HEK293 (cell line): ENCODE measurements at regions not wholly inside any gene's neighbourhood (a gene's known extent, or its start where the extent isn't known, plus 50 kb on each side); places are given as distances from the start of the nearest gene placed in this dataset.

Experiments used
- CTCF ChIA-PET: fragments of 350-600 bp; formaldehyde crosslinking; extraction: SDS; loops from one replicate; lab custom pipeline; 2021; ENCODE audit warnings: antibody characterized with exemption; lab: Yijun Ruan, JAX
- POLR2A ChIA-PET: fragments of 300-600 bp; formaldehyde crosslinking; extraction: SDS; loops from one replicate; lab custom pipeline; 2020; ENCODE audit warnings: antibody characterized with exemption, inconsistent platforms; lab: Yijun Ruan, JAX
- H3K27ac ChIP-seq: fragments of 200-500 bp; sonication (Bioruptor generic); 2 replicates; pipeline ENCODE4 v1.5.1; 2014; ENCODE audit warnings: low read depth, low read length, control low read depth, inconsistent platforms; ENCODE audit errors: extremely low read depth
- H3K36me3 ChIP-seq, 2 experiments: fragments of 200-500 bp in 1 of 2; sonication (Bioruptor generic) in 1 of 2; 1 replicate in 1 of 2; 2 replicates in 1 of 2; pipeline ENCODE4 v1.5.1; 2014 to 2017; ENCODE audit warnings: inconsistent platforms in 2 of 2, low read length in 2 of 2; ENCODE audit not compliant: control insufficient read depth in 2 of 2, insufficient read depth in 1 of 2
- H3K4me1 ChIP-seq: fragments of 200-500 bp; sonication (Bioruptor generic); 2 replicates; pipeline ENCODE4 v1.5.1; 2014; ENCODE audit warnings: mild to moderate bottlenecking, low read length, inconsistent platforms; ENCODE audit not compliant: control insufficient read depth, insufficient read depth
- H3K4me3 ChIP-seq: 2 replicates; pipeline ENCODE4 v1.5.1; 2011; ENCODE audit warnings: low read depth, mild to moderate bottlenecking, control low read depth, low read length, moderate library complexity
- H3K9me3 ChIP-seq: fragments of 200-500 bp; sonication (Bioruptor generic); 2 replicates; pipeline ENCODE4 v1.5.1; 2014; ENCODE audit warnings: low read depth, low read length, inconsistent platforms; ENCODE audit not compliant: control insufficient read depth, insufficient read depth
- OSR2 ChIP-seq: fragments of 450-650 bp; formaldehyde crosslinking; IDR thresholded peaks from 2 replicates; pipeline ENCODE4 v1.5.1; 2016; ENCODE audit warnings: missing biosample characterization, missing genetic modification characterization
- SCRT1 ChIP-seq: fragments of 450-650 bp; formaldehyde crosslinking; IDR thresholded peaks from 2 replicates; pipeline ENCODE4 v1.5.1; 2016; ENCODE audit warnings: missing biosample characterization, missing genetic modification characterization, borderline replicate concordance
- ZIC2 ChIP-seq: fragments of 450-650 bp; formaldehyde crosslinking; IDR thresholded peaks from 2 replicates; pipeline ENCODE4 v1.5.1; 2016; ENCODE audit warnings: missing biosample characterization, missing genetic modification characterization
- ZNF223 ChIP-seq: fragments of 450-650 bp; formaldehyde crosslinking; IDR thresholded peaks from 2 replicates; pipeline ENCODE4 v1.5.1; 2016; ENCODE audit warnings: missing biosample characterization, missing genetic modification characterization
- ZNF302 ChIP-seq: fragments of 450-650 bp; formaldehyde crosslinking; IDR thresholded peaks from 2 replicates; pipeline ENCODE4 v1.5.1; 2016; ENCODE audit warnings: missing biosample characterization, missing genetic modification characterization, low read depth
- ZNF324 ChIP-seq: fragments of 450-650 bp; formaldehyde crosslinking; IDR thresholded peaks from 2 replicates; pipeline ENCODE4 v1.5.1; 2016; ENCODE audit warnings: missing biosample characterization, missing genetic modification characterization
- ZNF501 ChIP-seq: fragments of 450-650 bp; formaldehyde crosslinking; IDR thresholded peaks from 2 replicates; pipeline ENCODE4 v1.5.1; 2016; ENCODE audit warnings: missing biosample characterization, missing genetic modification characterization
- ZNF529 ChIP-seq: fragments of 450-650 bp; formaldehyde crosslinking; IDR thresholded peaks from 2 replicates; pipeline ENCODE4 v1.5.1; 2017; ENCODE audit warnings: missing genetic modification characterization, missing biosample characterization; ENCODE audit not compliant: insufficient replicate concordance
- TF ChIP-seq, protein P1 (sequence below): fragments of 450-650 bp; formaldehyde crosslinking; IDR thresholded peaks from 2 replicates; pipeline ENCODE4 v1.5.1; 2016; ENCODE audit warnings: missing biosample characterization, missing genetic modification characterization
- TF ChIP-seq, protein P2 (sequence below): fragments of 450-650 bp; formaldehyde crosslinking; IDR thresholded peaks from 2 replicates; pipeline ENCODE4 v1.5.1; 2016; ENCODE audit warnings: missing biosample characterization, missing genetic modification characterization
- TF ChIP-seq, protein P3 (sequence below): fragments of 450-650 bp; formaldehyde crosslinking; optimal IDR thresholded peaks from 2 replicates; pipeline ENCODE3; 2016; ENCODE audit warnings: missing biosample characterization, mild to moderate bottlenecking, missing genetic modification characterization
- TF ChIP-seq, protein P4 (sequence below): fragments of 450-650 bp; formaldehyde crosslinking; IDR thresholded peaks from 2 replicates; pipeline ENCODE4 v1.5.1; 2017; ENCODE audit warnings: missing biosample characterization, missing genetic modification characterization

DNA sequence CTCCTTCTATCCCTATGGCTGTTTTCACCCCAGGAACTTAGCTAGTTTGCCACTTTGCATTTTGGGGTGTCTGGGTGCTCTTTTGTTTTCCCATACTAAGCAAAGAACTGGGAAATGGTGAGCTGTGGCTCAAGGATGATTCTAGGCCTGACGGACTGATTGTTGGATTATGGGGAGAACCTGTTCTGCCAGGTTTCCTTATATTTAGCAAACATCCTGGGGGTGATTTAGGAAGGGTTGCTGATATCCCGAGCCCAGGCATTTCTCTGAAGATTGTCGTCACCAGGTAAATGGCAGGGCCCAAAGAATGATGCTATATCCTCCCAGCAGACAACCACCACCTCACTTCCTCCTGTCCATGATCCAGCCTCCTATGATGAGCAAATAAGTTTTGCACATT is 72.1 kb upstream of the GRB10 start:
- no peak for TF ChIP-seq OSR2 (tag by site-specific recombination)
- TF ChIP-seq, protein P1, sequence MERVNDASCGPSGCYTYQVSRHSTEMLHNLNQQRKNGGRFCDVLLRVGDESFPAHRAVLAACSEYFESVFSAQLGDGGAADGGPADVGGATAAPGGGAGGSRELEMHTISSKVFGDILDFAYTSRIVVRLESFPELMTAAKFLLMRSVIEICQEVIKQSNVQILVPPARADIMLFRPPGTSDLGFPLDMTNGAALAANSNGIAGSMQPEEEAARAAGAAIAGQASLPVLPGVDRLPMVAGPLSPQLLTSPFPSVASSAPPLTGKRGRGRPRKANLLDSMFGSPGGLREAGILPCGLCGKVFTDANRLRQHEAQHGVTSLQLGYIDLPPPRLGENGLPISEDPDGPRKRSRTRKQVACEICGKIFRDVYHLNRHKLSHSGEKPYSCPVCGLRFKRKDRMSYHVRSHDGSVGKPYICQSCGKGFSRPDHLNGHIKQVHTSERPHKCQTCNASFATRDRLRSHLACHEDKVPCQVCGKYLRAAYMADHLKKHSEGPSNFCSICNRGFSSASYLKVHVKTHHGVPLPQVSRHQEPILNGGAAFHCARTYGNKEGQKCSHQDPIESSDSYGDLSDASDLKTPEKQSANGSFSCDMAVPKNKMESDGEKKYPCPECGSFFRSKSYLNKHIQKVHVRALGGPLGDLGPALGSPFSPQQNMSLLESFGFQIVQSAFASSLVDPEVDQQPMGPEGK (tag by site-specific recombination) = no peak
- TF ChIP-seq ZNF501 (tag by site-specific recombination) = no peak
- no peak for TF ChIP-seq ZNF223 (tag by site-specific recombination)
- TF ChIP-seq, protein P2, sequence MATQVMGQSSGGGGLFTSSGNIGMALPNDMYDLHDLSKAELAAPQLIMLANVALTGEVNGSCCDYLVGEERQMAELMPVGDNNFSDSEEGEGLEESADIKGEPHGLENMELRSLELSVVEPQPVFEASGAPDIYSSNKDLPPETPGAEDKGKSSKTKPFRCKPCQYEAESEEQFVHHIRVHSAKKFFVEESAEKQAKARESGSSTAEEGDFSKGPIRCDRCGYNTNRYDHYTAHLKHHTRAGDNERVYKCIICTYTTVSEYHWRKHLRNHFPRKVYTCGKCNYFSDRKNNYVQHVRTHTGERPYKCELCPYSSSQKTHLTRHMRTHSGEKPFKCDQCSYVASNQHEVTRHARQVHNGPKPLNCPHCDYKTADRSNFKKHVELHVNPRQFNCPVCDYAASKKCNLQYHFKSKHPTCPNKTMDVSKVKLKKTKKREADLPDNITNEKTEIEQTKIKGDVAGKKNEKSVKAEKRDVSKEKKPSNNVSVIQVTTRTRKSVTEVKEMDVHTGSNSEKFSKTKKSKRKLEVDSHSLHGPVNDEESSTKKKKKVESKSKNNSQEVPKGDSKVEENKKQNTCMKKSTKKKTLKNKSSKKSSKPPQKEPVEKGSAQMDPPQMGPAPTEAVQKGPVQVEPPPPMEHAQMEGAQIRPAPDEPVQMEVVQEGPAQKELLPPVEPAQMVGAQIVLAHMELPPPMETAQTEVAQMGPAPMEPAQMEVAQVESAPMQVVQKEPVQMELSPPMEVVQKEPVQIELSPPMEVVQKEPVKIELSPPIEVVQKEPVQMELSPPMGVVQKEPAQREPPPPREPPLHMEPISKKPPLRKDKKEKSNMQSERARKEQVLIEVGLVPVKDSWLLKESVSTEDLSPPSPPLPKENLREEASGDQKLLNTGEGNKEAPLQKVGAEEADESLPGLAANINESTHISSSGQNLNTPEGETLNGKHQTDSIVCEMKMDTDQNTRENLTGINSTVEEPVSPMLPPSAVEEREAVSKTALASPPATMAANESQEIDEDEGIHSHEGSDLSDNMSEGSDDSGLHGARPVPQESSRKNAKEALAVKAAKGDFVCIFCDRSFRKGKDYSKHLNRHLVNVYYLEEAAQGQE = no peak
- no peak for TF ChIP-seq ZNF529 (tag by site-specific recombination)
- no peak for TF ChIP-seq SCRT1 (tag by site-specific recombination)
- TF ChIP-seq ZNF324 (tag by site-specific recombination) = no peak
- no peaks in the 10 kb centered on the region for H3K9me3 ChIP-seq
- POLR2A ChIA-PET = no interaction called here
- H3K4me3 ChIP-seq = no peak overlapping the region
- no peak overlapping the region for H3K27ac ChIP-seq
- H3K36me3 ChIP-seq = no peaks in the 10 kb centered on the region
- H3K4me1 ChIP-seq = no peaks in the 10 kb centered on the region
- CTCF ChIA-PET = interaction anchor here (0.7 to 1.8 kb wide), 2 partner anchors 57 to 307 kb away, joined by 3 to 6 read pairs; no protein-coding TSS in a partner anchor

DNA sequence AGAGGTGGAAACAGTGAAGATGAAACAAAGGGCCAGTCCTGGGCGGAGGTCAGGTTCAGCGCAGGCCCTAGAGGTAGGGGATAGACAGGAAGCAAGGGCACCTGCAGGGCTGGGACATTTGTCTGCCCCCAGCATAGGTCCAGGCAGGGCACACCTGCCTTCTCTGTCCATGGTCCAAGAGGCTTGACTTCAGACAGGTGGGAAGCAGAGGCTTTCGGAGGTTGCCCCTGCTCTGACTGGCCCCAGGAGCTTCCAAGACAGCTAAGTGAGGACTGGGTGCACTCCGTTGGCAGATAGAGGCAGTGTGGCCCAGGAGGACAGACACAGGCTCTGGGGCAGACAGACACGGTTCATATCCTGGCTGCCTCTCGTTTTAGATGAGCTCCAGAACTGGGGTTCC is 71.6 kb upstream of the GRB10 start:
- POLR2A ChIA-PET = no interaction called here
- Histone ChIP-seq H3K27ac (no peak overlapping the region), H3K4me3 (no peak overlapping the region), H3K9me3 (no peaks in the 10 kb centered on the region), H3K4me1 (no peaks in the 10 kb centered on the region), H3K36me3 (no peaks in the 10 kb centered on the region)
- TF ChIP-seq, protein P3, sequence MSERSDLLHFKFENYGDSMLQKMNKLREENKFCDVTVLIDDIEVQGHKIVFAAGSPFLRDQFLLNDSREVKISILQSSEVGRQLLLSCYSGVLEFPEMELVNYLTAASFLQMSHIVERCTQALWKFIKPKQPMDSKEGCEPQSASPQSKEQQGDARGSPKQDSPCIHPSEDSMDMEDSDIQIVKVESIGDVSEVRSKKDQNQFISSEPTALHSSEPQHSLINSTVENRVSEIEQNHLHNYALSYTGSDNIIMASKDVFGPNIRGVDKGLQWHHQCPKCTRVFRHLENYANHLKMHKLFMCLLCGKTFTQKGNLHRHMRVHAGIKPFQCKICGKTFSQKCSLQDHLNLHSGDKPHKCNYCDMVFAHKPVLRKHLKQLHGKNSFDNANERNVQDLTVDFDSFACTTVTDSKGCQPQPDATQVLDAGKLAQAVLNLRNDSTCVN (tag by site-specific recombination) = no peak
- TF ChIP-seq ZNF302 (tag by site-specific recombination) (no peak), ZIC2 (tag by site-specific recombination) (no peak)
- TF ChIP-seq, protein P4, sequence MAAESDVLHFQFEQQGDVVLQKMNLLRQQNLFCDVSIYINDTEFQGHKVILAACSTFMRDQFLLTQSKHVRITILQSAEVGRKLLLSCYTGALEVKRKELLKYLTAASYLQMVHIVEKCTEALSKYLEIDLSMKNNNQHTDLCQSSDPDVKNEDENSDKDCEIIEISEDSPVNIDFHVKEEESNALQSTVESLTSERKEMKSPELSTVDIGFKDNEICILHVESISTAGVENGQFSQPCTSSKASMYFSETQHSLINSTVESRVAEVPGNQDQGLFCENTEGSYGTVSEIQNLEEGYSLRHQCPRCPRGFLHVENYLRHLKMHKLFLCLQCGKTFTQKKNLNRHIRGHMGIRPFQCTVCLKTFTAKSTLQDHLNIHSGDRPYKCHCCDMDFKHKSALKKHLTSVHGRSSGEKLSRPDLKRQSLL = no peak
- TF ChIP-seq, protein P2 = no peak
- CTCF ChIA-PET = no interaction called here
